HCT116 (cell line): ENCODE measurements at regions not wholly inside any gene's neighbourhood (a gene's known extent, or its start where the extent isn't known, plus 50 kb on each side); places are given as distances from the start of the nearest gene placed in this dataset.

Experiments used
- ATAC-seq: fragments of 200-7000 bp; cut with Tn5 transposase; 2 replicates; pipeline ENCODE4 v1.9.1; 2020; ENCODE audit warnings: mild to moderate bottlenecking, moderate library complexity
- BruUV-seq: library from RNA; stranded (reverse); fragments of 400-500 nt; replicated peaks from 2 replicates; lab custom pipeline; 2021; lab: Mats Ljungman, UMichigan
- CTCF ChIA-PET: fragments of 300-600 bp; sonication (Branson Sonifier 250); formaldehyde crosslinking; loops from one replicate; lab custom pipeline; 2021; ENCODE audit warnings: antibody characterized with exemption; lab: Charles Lee
- POLR2A ChIA-PET: fragments of 300-600, 350-600 bp; sonication (Branson Sonifier 250); formaldehyde crosslinking; loops from one replicate; lab custom pipeline; 2021; ENCODE audit warnings: antibody characterized with exemption; lab: Charles Lee
- RAD21 ChIA-PET, 2 experiments: fragments of 300-600 bp; sonication (Branson Sonifier 250); formaldehyde crosslinking; loops; one replicate each; lab custom pipeline; 2023; ENCODE audit warnings: low total read pairs in 2 of 2; ENCODE audit not compliant: uncharacterized antibody in 2 of 2, unreplicated experiment in 2 of 2, low non-redundant PET in 1 of 2; lab: Charles Lee
- DNase-seq: peaks from one replicate; pipeline ENCODE4 v3.0.0-alpha.2; 2010; ENCODE audit warnings: low read depth, low spot score
- H2AFZ ChIP-seq: fragments of 200-600 bp; shearing (Covaris generic), sonication (generic); 2 replicates; pipeline ENCODE4 v1.6.1; 2017; ENCODE audit warnings: low read depth, mixed run types, mixed read lengths, antibody characterized with exemption, low read length; ENCODE audit not compliant: poor library complexity, severe bottlenecking
- H3K27ac ChIP-seq: 2 replicates; pipeline ENCODE4 v1.5.1; 2012; ENCODE audit warnings: low read depth, low read length
- H3K27me3 ChIP-seq: fragments of 200-600 bp; sonication (generic); 2 replicates; pipeline ENCODE4 v1.6.1; 2016; ENCODE audit warnings: mixed run types, low read length, mixed read lengths; ENCODE audit not compliant: insufficient read depth
- H3K36me3 ChIP-seq, 2 experiments: fragments of 200-500 bp in 1 of 2; fragments of 200-600 bp in 1 of 2; sonication (Bioruptor generic) in 1 of 2; sonication (generic) in 1 of 2; 2 replicates each; pipeline versions ENCODE4 v1.5.1 to v1.6.1; 2014 to 2016; ENCODE audit warnings: low read length in 2 of 2, inconsistent platforms in 1 of 2, mixed read lengths in 1 of 2, mixed run types in 1 of 2; ENCODE audit not compliant: insufficient read depth in 2 of 2, control insufficient read depth in 1 of 2
- H3K4me1 ChIP-seq, 2 experiments: fragments of 200-600 bp in 1 of 2; sonication (generic) in 1 of 2; 2 replicates each; pipeline versions ENCODE4 v1.5.1 to v1.6.1; 2012 to 2017; ENCODE audit warnings: low read length in 2 of 2, inconsistent platforms in 1 of 2, mild to moderate bottlenecking in 1 of 2, mixed read lengths in 1 of 2, mixed run types in 1 of 2, moderate library complexity in 1 of 2; ENCODE audit not compliant: insufficient read depth in 2 of 2, control insufficient read depth in 1 of 2
- H3K4me2 ChIP-seq: fragments of 200-600 bp; sonication (generic); 2 replicates; pipeline ENCODE4 v1.6.1; 2017; ENCODE audit warnings: mixed run types, low read length, mixed read lengths
- H3K4me3 ChIP-seq, 2 experiments: fragments of 200-600 bp in 1 of 2; sonication (generic) in 1 of 2; replicated peaks in 1 of 2; 2 replicates each; pipeline ENCODE4 v1.5.1; 2011 to 2016; ENCODE audit warnings: low read length in 2 of 2, control low read depth in 1 of 2, low read depth in 1 of 2, mild to moderate bottlenecking in 1 of 2, mixed read lengths in 1 of 2, mixed run types in 1 of 2
- H3K79me2 ChIP-seq: fragments of 200-600 bp; sonication (generic); 2 replicates; pipeline ENCODE4 v1.6.1; 2017; ENCODE audit warnings: mild to moderate bottlenecking, mixed run types, low read length, moderate library complexity, mixed read lengths; ENCODE audit not compliant: insufficient read depth
- H3K9ac ChIP-seq: fragments of 200-600 bp; sonication (generic); 2 replicates; pipeline ENCODE4 v1.6.1; 2016; ENCODE audit warnings: low read length, mixed read lengths
- H3K9me2 ChIP-seq: fragments of 200-600 bp; sonication (generic), shearing (Covaris generic); 2 replicates; pipeline ENCODE4 v1.6.1; 2017; ENCODE audit warnings: mixed run types, mild to moderate bottlenecking, moderate library complexity; ENCODE audit not compliant: insufficient read depth
- H3K9me3 ChIP-seq, 2 experiments: fragments of 200-500 bp in 1 of 2; fragments of 200-600 bp in 1 of 2; sonication (Bioruptor generic) in 1 of 2; sonication (generic) in 1 of 2; 2 replicates each; pipeline ENCODE4 v1.6.1; 2014 to 2017; ENCODE audit warnings: low read length in 2 of 2, mixed read lengths in 2 of 2, inconsistent platforms in 1 of 2, low read depth in 1 of 2, mild to moderate bottlenecking in 1 of 2, mixed run types in 1 of 2, moderate library complexity in 1 of 2; ENCODE audit not compliant: control insufficient read depth in 1 of 2, insufficient read depth in 1 of 2
- H4K20me1 ChIP-seq: fragments of 200-600 bp; sonication (generic), shearing (Covaris generic); 2 replicates; pipeline ENCODE4 v1.6.1; 2017; ENCODE audit warnings: mixed run types, mild to moderate bottlenecking, moderate library complexity; ENCODE audit not compliant: insufficient read depth
- CBX3 ChIP-seq: IDR thresholded peaks from 2 replicates; pipeline ENCODE4 v1.6.1; 2012; ENCODE audit warnings: low read depth
- CEBPB ChIP-seq: IDR thresholded peaks from 2 replicates; pipeline ENCODE4 v1.6.1; 2012; ENCODE audit warnings: low read depth
- EGR1 ChIP-seq: IDR thresholded peaks from 2 replicates; pipeline ENCODE4 v1.6.1; 2012; ENCODE audit warnings: low read depth
- ELF1 ChIP-seq: IDR thresholded peaks from 2 replicates; pipeline ENCODE4 v1.6.1; 2012; ENCODE audit warnings: low read depth, borderline replicate concordance
- EZH2phosphoT487 ChIP-seq: fragments of 200-600 bp; IDR thresholded peaks from 2 replicates; pipeline ENCODE4 v1.6.1; 2018; ENCODE audit warnings: antibody characterized with exemption, borderline replicate concordance
- JUND ChIP-seq: IDR thresholded peaks from 2 replicates; pipeline ENCODE4 v1.6.1; 2012
- RAD21 ChIP-seq: IDR thresholded peaks from 2 replicates; pipeline ENCODE4 v1.6.1; 2012; ENCODE audit warnings: low read depth, mild to moderate bottlenecking
- SIN3A ChIP-seq: IDR thresholded peaks from 2 replicates; pipeline ENCODE4 v1.6.1; 2012; ENCODE audit warnings: low read depth
- SP1 ChIP-seq: IDR thresholded peaks from 2 replicates; pipeline ENCODE4 v1.6.1; 2012; ENCODE audit warnings: low read depth
- SRF ChIP-seq: IDR thresholded peaks from 2 replicates; pipeline ENCODE4 v1.6.1; 2012; ENCODE audit warnings: low read depth
- TCF7L2 ChIP-seq: IDR thresholded peaks from 2 replicates; pipeline ENCODE4 v1.7.0; 2011; ENCODE audit warnings: borderline replicate concordance, inconsistent platforms; ENCODE audit not compliant: insufficient read depth, insufficient read length; ENCODE audit errors: extremely low read depth
- YY1 ChIP-seq: IDR thresholded peaks from 2 replicates; pipeline ENCODE4 v1.6.1; 2011; ENCODE audit warnings: low read length, low read depth, moderate library complexity, mild to moderate bottlenecking; ENCODE audit not compliant: insufficient replicate concordance; ENCODE audit errors: extremely low read depth
- ZNF274 ChIP-seq: fragments of 200-500 bp; sonication (Bioruptor generic); IDR thresholded peaks from 2 replicates; pipeline ENCODE4 v1.6.1; 2014; ENCODE audit warnings: mild to moderate bottlenecking, low read depth, low read length, inconsistent platforms
- intact Hi-C: fragments of 100-400 bp; cut with micrococcal nuclease; formaldehyde crosslinking; loops from 2 replicates; pipeline ENCODE4 v1.10.0; 2022
- TF ChIP-seq, protein P1 (sequence below): IDR thresholded peaks from 2 replicates; pipeline ENCODE4 v1.6.1; 2012
- TF ChIP-seq, protein P2 (sequence below): IDR thresholded peaks from 2 replicates; pipeline ENCODE4 v1.6.1; 2012
- TF ChIP-seq, protein P3 (sequence below): IDR thresholded peaks from 2 replicates; pipeline ENCODE4 v1.6.1; 2012; ENCODE audit warnings: low read depth
- TF ChIP-seq, protein P4 (sequence below): IDR thresholded peaks from 2 replicates; pipeline ENCODE4 v1.6.1; 2011; ENCODE audit warnings: mild to moderate bottlenecking, low read length, moderate library complexity; ENCODE audit not compliant: insufficient replicate concordance; ENCODE audit errors: extremely low read depth

DNA sequence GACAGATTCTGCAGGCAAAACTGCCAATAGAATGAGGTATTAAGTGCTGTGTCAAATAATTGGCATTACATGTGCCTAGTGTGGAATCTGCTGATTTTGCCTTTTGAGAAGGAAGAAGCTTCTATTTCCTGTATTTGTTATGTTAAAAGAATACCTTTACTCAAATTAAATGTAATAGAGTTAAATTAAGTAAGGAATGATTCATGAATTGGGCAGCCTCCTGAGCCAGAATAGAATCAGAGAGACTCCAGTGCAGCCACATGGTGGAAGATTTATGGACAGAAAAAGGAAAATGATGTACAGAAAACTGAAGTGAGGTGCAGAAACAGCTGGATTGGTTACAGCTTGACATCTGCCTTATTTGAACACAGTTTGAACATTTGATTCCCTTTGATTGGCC lies 464.4 kb upstream of the SEMA6A start:
- H3K4me3 ChIP-seq, result no peak overlapping the region
- H3K79me2 ChIP-seq, result no peaks in the 10 kb centered on the region
- no peaks in the 10 kb centered on the region for H3K27me3 ChIP-seq
- H3K9me3 ChIP-seq, result no peaks in the 10 kb centered on the region
- intact Hi-C loops, result no loop called here
- no peak overlapping the region for H3K9ac ChIP-seq
- no peaks in the 10 kb centered on the region for H3K36me3 ChIP-seq
- H2AFZ ChIP-seq, result no peak overlapping the region
- H4K20me1 ChIP-seq, result no peaks in the 10 kb centered on the region
- no peak for ATAC-seq
- no TSS peak for BruUV-seq
- H3K4me1 ChIP-seq, result no peaks in the 10 kb centered on the region
- TF ChIP-seq ELF1 (no peak), TCF7L2 (no peak), SIN3A (no peak), YY1 (no peak), SRF (no peak), ZNF274 (no peak), EGR1 (no peak), JUND (no peak), CEBPB (no peak), EZH2phosphoT487 (no peak), RAD21 (no peak), CBX3 (no peak), SP1 (no peak)
- TF ChIP-seq, protein P1, sequence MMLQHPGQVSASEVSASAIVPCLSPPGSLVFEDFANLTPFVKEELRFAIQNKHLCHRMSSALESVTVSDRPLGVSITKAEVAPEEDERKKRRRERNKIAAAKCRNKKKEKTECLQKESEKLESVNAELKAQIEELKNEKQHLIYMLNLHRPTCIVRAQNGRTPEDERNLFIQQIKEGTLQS, result no peak
- TF ChIP-seq, protein P2, sequence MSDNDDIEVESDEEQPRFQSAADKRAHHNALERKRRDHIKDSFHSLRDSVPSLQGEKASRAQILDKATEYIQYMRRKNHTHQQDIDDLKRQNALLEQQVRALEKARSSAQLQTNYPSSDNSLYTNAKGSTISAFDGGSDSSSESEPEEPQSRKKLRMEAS, result no peak
- TF ChIP-seq, protein P3, sequence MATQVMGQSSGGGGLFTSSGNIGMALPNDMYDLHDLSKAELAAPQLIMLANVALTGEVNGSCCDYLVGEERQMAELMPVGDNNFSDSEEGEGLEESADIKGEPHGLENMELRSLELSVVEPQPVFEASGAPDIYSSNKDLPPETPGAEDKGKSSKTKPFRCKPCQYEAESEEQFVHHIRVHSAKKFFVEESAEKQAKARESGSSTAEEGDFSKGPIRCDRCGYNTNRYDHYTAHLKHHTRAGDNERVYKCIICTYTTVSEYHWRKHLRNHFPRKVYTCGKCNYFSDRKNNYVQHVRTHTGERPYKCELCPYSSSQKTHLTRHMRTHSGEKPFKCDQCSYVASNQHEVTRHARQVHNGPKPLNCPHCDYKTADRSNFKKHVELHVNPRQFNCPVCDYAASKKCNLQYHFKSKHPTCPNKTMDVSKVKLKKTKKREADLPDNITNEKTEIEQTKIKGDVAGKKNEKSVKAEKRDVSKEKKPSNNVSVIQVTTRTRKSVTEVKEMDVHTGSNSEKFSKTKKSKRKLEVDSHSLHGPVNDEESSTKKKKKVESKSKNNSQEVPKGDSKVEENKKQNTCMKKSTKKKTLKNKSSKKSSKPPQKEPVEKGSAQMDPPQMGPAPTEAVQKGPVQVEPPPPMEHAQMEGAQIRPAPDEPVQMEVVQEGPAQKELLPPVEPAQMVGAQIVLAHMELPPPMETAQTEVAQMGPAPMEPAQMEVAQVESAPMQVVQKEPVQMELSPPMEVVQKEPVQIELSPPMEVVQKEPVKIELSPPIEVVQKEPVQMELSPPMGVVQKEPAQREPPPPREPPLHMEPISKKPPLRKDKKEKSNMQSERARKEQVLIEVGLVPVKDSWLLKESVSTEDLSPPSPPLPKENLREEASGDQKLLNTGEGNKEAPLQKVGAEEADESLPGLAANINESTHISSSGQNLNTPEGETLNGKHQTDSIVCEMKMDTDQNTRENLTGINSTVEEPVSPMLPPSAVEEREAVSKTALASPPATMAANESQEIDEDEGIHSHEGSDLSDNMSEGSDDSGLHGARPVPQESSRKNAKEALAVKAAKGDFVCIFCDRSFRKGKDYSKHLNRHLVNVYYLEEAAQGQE, result no peak
- TF ChIP-seq, protein P4, sequence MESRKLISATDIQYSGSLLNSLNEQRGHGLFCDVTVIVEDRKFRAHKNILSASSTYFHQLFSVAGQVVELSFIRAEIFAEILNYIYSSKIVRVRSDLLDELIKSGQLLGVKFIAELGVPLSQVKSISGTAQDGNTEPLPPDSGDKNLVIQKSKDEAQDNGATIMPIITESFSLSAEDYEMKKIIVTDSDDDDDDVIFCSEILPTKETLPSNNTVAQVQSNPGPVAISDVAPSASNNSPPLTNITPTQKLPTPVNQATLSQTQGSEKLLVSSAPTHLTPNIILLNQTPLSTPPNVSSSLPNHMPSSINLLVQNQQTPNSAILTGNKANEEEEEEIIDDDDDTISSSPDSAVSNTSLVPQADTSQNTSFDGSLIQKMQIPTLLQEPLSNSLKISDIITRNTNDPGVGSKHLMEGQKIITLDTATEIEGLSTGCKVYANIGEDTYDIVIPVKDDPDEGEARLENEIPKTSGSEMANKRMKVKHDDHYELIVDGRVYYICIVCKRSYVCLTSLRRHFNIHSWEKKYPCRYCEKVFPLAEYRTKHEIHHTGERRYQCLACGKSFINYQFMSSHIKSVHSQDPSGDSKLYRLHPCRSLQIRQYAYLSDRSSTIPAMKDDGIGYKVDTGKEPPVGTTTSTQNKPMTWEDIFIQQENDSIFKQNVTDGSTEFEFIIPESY, result no peak
- no peak overlapping the region for H3K27ac ChIP-seq
- RAD21 ChIA-PET, result no interaction called here
- no peak for DNase-seq
- CTCF ChIA-PET, result no interaction called here
- POLR2A ChIA-PET, result no interaction called here
- no peak overlapping the region for H3K4me2 ChIP-seq
- H3K9me2 ChIP-seq, result no peaks in the 10 kb centered on the region
